Keratinocyte (primary cell): ENCODE measurements at regions not wholly inside any gene's neighbourhood (a gene's known extent, or its start where the extent isn't known, plus 50 kb on each side); places are given as distances from the start of the nearest gene placed in this dataset.

Experiments
- DNase-seq: peaks from one replicate; pipeline ENCODE4 v3.0.0-alpha.2; 2011; ENCODE audit warnings: low read depth, missing footprints, low spot score
- FAIRE-seq: peaks from 2 replicates; lab custom pipeline; 2011; peaks lifted over from hg19 to GRCh38; lab: Jason Lieb, UNC
- H2AFZ ChIP-seq: 2 replicates; pipeline ENCODE4 v1.6.0; 2012; ENCODE audit warnings: low read length, control low read depth, inconsistent platforms; ENCODE audit not compliant: control insufficient read depth
- H3K27ac ChIP-seq: 2 replicates; pipeline ENCODE4 v1.5.1; 2011; ENCODE audit warnings: low read length; ENCODE audit not compliant: control insufficient read depth, insufficient read depth
- H3K27me3 ChIP-seq: 3 replicates; pipeline ENCODE4 v1.6.0; 2011; ENCODE audit warnings: low read length; ENCODE audit not compliant: control insufficient read depth, insufficient read depth; ENCODE audit errors: extremely low read depth
- H3K36me3 ChIP-seq, 2 experiments: 2 replicates in 1 of 2; 3 replicates in 1 of 2; pipeline ENCODE4 v1.5.1; 2011; ENCODE audit warnings: low read length in 2 of 2, mild to moderate bottlenecking in 1 of 2; ENCODE audit not compliant: control insufficient read depth in 2 of 2, insufficient read depth in 2 of 2; ENCODE audit errors: extremely low read depth in 1 of 2
- H3K4me1 ChIP-seq: 3 replicates; pipeline ENCODE4 v1.5.1; 2011; ENCODE audit warnings: low read length; ENCODE audit not compliant: control insufficient read depth, insufficient read depth; ENCODE audit errors: extremely low read depth
- H3K4me2 ChIP-seq: 3 replicates; pipeline ENCODE4 v1.6.0; 2011; ENCODE audit warnings: low read depth, low read length; ENCODE audit not compliant: control insufficient read depth, insufficient read depth; ENCODE audit errors: extremely low read depth
- H3K4me3 ChIP-seq, 3 experiments: fragments of 200-600 bp in 1 of 3; sonication (generic) in 1 of 3; 2 replicates in 2 of 3; 3 replicates in 1 of 3; pipeline ENCODE4 v1.5.1; 2011 to 2016; ENCODE audit warnings: low read length in 3 of 3, mild to moderate bottlenecking in 3 of 3, control low read depth in 2 of 3, inconsistent platforms in 1 of 3, low read depth in 1 of 3, mixed read lengths in 1 of 3, mixed run types in 1 of 3, moderate library complexity in 1 of 3; ENCODE audit not compliant: control insufficient read depth in 2 of 3, insufficient read depth in 2 of 3; ENCODE audit errors: extremely low read depth in 1 of 3
- H3K79me2 ChIP-seq: 2 replicates; pipeline ENCODE4 v1.6.0; 2012; ENCODE audit warnings: low read length; ENCODE audit not compliant: control insufficient read depth, insufficient read depth
- H3K9ac ChIP-seq: 3 replicates; pipeline ENCODE4 v1.6.0; 2011; ENCODE audit warnings: low read length; ENCODE audit not compliant: control insufficient read depth, insufficient read depth; ENCODE audit errors: extremely low read depth
- H3K9me1 ChIP-seq: 3 replicates; pipeline ENCODE4 v1.6.0; 2011; ENCODE audit warnings: low read length; ENCODE audit not compliant: control insufficient read depth, insufficient read depth; ENCODE audit errors: extremely low read depth
- H3K9me3 ChIP-seq: 2 replicates; pipeline ENCODE4 v1.5.1; 2012; ENCODE audit warnings: low read depth, low read length; ENCODE audit not compliant: control insufficient read depth
- H4K20me1 ChIP-seq: 3 replicates; pipeline ENCODE4 v1.6.0; 2011; ENCODE audit warnings: low read length; ENCODE audit not compliant: control insufficient read depth, insufficient read depth; ENCODE audit errors: extremely low read depth
- CTCF ChIP-seq, 3 experiments: IDR thresholded peaks in 1 of 3; conservative IDR thresholded peaks in 1 of 3; optimal IDR thresholded peaks in 1 of 3; 2 replicates in 2 of 3; 3 replicates in 1 of 3; pipeline versions ENCODE3 to v1.5.1; 2011; ENCODE audit warnings: low read length in 3 of 3, mild to moderate bottlenecking in 3 of 3, moderate library complexity in 2 of 3, control low read depth in 1 of 3, inconsistent platforms in 1 of 3; ENCODE audit not compliant: insufficient read depth in 2 of 3; ENCODE audit errors: extremely low read depth in 1 of 3
- EZH2 ChIP-seq: IDR thresholded peaks from one replicate; pipeline ENCODE4 v1.6.1; 2012; ENCODE audit warnings: inconsistent platforms, mild to moderate bottlenecking, low read length, moderate library complexity
- dilution Hi-C: fragments of 300-500 bp; cut with MboI; formaldehyde crosslinking; loops from one replicate; pipeline ENCODE4 v1.7.0; 2020; ENCODE audit warnings: low sequenced_read_pairs; ENCODE audit not compliant: extremely low pct_ligation_motif_present

DNA sequence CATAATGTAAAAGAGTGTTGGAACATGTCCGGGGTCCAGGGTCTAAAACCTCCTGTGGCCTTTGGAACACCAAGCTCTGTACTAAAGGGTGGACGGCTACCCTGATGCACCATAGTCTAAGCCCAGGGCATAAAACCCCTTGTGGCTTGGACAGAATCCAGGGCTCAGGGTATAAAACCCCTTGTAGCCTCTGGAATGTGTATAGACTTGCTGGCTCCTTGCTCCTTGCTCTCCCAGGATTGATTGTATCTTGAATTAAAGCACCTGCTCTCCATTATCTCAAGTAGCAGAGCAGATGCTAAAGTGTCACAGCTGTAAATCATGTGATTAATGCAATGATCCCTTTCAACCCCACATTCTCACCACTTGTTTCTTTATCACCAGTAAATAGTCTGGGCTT lies 556.5 kb downstream of the LRFN5 start:
- H3K27me3 ChIP-seq, result no peaks in the 10 kb centered on the region
- H2AFZ ChIP-seq, result no peak overlapping the region
- H3K27ac ChIP-seq, result no peak overlapping the region
- no peaks in the 10 kb centered on the region for H3K79me2 ChIP-seq
- no peak overlapping the region for H3K4me2 ChIP-seq
- TF ChIP-seq EZH2 (no peak), CTCF (optimal IDR thresholded peaks at IDR 0.05 in 1 of 3, IDR thresholded peaks at IDR 0.05 in 1 of 3, conservative IDR thresholded peaks at IDR 0.05 in 1 of 3; ENCODE audit: extremely low read depth in 1 of 3, insufficient read depth in 2 of 3, low read length in 3 of 3) (no peak)
- no peaks in the 10 kb centered on the region for H3K36me3 ChIP-seq
- H3K9ac ChIP-seq, result no peak overlapping the region
- H3K4me1 ChIP-seq, result no peaks in the 10 kb centered on the region
- no peaks in the 10 kb centered on the region for H3K9me3 ChIP-seq
- dilution Hi-C loops, result no loop called here
- FAIRE-seq (no peak), DNase-seq (no peak)
- no peaks in the 10 kb centered on the region for H3K9me1 ChIP-seq
- H3K4me3 ChIP-seq, result no peak overlapping the region
- H4K20me1 ChIP-seq, result no peaks in the 10 kb centered on the region

- FAIRE-seq (no peak), DNase-seq (no peak)
Measured at GRCh38 chr14:42159138-42159537, 552.5 kb downstream of the LRFN5 start.

More at GRCh38 chr14:42159138-42159537, 552.5 kb downstream of the LRFN5 start:
- H3K27me3 ChIP-seq, result no peaks in the 10 kb centered on the region
- TF ChIP-seq CTCF (optimal IDR thresholded peaks at IDR 0.05 in 1 of 3, IDR thresholded peaks at IDR 0.05 in 1 of 3, conservative IDR thresholded peaks at IDR 0.05 in 1 of 3; ENCODE audit: extremely low read depth in 1 of 3, insufficient read depth in 2 of 3, low read length in 3 of 3) (no peak), EZH2 (no peak)
- H3K4me1 ChIP-seq, result no peaks in the 10 kb centered on the region
- no peaks in the 10 kb centered on the region for H3K79me2 ChIP-seq
- no peak overlapping the region for H3K9ac ChIP-seq
- no peak overlapping the region for H2AFZ ChIP-seq
- no peaks in the 10 kb centered on the region for H3K36me3 ChIP-seq
- no peak overlapping the region for H3K4me3 ChIP-seq
- no peak overlapping the region for H3K4me2 ChIP-seq
- dilution Hi-C loops, result no loop called here
- H3K9me1 ChIP-seq, result no peaks in the 10 kb centered on the region
- H4K20me1 ChIP-seq, result no peaks in the 10 kb centered on the region
- no peaks in the 10 kb centered on the region for H3K9me3 ChIP-seq
- no peak overlapping the region for H3K27ac ChIP-seq
